Stimulated activated CD4-positive, alpha-beta T cell treated with anti-CD3 and anti-CD28 coated beads, Interleukin-1b, Interleukin-23, amount 100 ng/mL, for 4 hours (primary cell): ENCODE measurements at regions not wholly inside any gene's neighbourhood (a gene's known extent, or its start where the extent isn't known, plus 50 kb on each side); places are given as distances from the start of the nearest gene placed in this dataset.

ENCODE experiments used
- DNase-seq, 2 donors: peaks; one replicate each; pipeline ENCODE4 v3.0.0-alpha.2; 2020; ENCODE audit warnings: low read depth in 2 of 2

GRCh38 chr13:40189898-40190630 is 476.4 kb downstream of the FOXO1 start:
- DNase-seq: no peak

GRCh38 chr13:40190641-40191100 is 475.8 kb downstream of the FOXO1 start:
- peak in 1 of 2 donors; percentile 31 for DNase-seq

GRCh38 chr13:40191186-40191980 is 475.1 kb downstream of the FOXO1 start:
- DNase-seq: no peak

GRCh38 chr13:40192452-40192851 is 474.0 kb downstream of the FOXO1 start:
- no peak for DNase-seq

GRCh38 chr13:40192858-40193257 is 473.6 kb downstream of the FOXO1 start:
- DNase-seq: no peak

- DNase-seq: no peak
Observed at GRCh38 chr13:40193286-40194223, 472.9 kb downstream of the FOXO1 start.

GRCh38 chr13:40194224-40194806 is 472.1 kb downstream of the FOXO1 start:
- DNase-seq: no peak

GRCh38 chr13:40197049-40197448 is 469.4 kb downstream of the FOXO1 start:
- DNase-seq: no peak

GRCh38 chr13:40197936-40198595 is 468.4 kb downstream of the FOXO1 start:
- DNase-seq: no peak

- no peak for DNase-seq
Observed at GRCh38 chr13:40200273-40200978, 466.0 kb downstream of the FOXO1 start.

- no peak for DNase-seq
Observed at GRCh38 chr13:40204246-40204645, 462.2 kb downstream of the FOXO1 start.

GRCh38 chr13:40205771-40206240 is 460.6 kb downstream of the FOXO1 start:
- DNase-seq: no peak

GRCh38 chr13:40206241-40207000 is 460.0 kb downstream of the FOXO1 start:
- DNase-seq: no peak

- DNase-seq: no peak
Observed at GRCh38 chr13:40207001-40207478, 459.4 kb downstream of the FOXO1 start.

- no peak for DNase-seq
Observed at GRCh38 chr13:40208517-40208916, 457.9 kb downstream of the FOXO1 start.

- DNase-seq: no peak
Observed at GRCh38 chr13:40210865-40211585, 455.4 kb downstream of the FOXO1 start.

GRCh38 chr13:40211586-40211968 is 454.9 kb downstream of the FOXO1 start:
- DNase-seq: no peak

- DNase-seq: no peak
Observed at GRCh38 chr13:40213779-40214178, 452.7 kb downstream of the FOXO1 start.

- DNase-seq: no peak
Observed at GRCh38 chr13:40215311-40215710, 451.1 kb downstream of the FOXO1 start.
